ENCODE measurements at regions not wholly inside any gene's neighbourhood (a gene's known extent, or its start where the extent isn't known, plus 50 kb on each side); places are given as distances from the start of the nearest gene placed in this dataset.

GRCh38 chr2:12207491-12207890, 461.1 kb downstream of the LPIN1 start:
- DNase-seq (ENCODE audit: low read depth), result no peak

GRCh38 chr2:12210016-12210933, 463.8 kb downstream of the LPIN1 start:
- no peak for DNase-seq (ENCODE audit: low read depth)

- no peak for DNase-seq (ENCODE audit: low read depth)
Measured at GRCh38 chr2:12211326-12212175, 465.1 kb downstream of the LPIN1 start.

GRCh38 chr2:12212841-12213597, 466.6 kb downstream of the LPIN1 start:
- no peak for DNase-seq (ENCODE audit: low read depth)

GRCh38 chr2:12217175-12217574, 470.7 kb downstream of the LPIN1 start:
- DNase-seq (ENCODE audit: low read depth), result no peak

GRCh38 chr2:12219761-12220160, 473.3 kb downstream of the LPIN1 start:
- DNase-seq (ENCODE audit: low read depth), result no peak

GRCh38 chr2:12221584-12221983, 475.2 kb downstream of the LPIN1 start:
- no peak for DNase-seq (ENCODE audit: low read depth)

- no peak for DNase-seq (ENCODE audit: low read depth)
Measured at GRCh38 chr2:12222554-12222953, 476.1 kb downstream of the LPIN1 start.

GRCh38 chr2:12223732-12224131, 477.3 kb downstream of the LPIN1 start:
- DNase-seq (ENCODE audit: low read depth), result no peak

- no peak for DNase-seq (ENCODE audit: low read depth)
Measured at GRCh38 chr2:12226653-12227052, 480.2 kb downstream of the LPIN1 start.

GRCh38 chr2:12227941-12228608, 481.6 kb downstream of the LPIN1 start:
- DNase-seq (ENCODE audit: low read depth), result no peak

- DNase-seq (ENCODE audit: low read depth), result no peak
Measured at GRCh38 chr2:12231288-12231687, 484.9 kb downstream of the LPIN1 start.

- no peak for DNase-seq (ENCODE audit: low read depth)
Measured at GRCh38 chr2:12232876-12233275, 483.9 kb upstream of the TRIB2 start.

- DNase-seq (ENCODE audit: low read depth), result no peak
Measured at GRCh38 chr2:12236136-12236844, 480.4 kb upstream of the TRIB2 start.

- DNase-seq (ENCODE audit: low read depth), result no peak
Measured at GRCh38 chr2:12240206-12240605, 476.5 kb upstream of the TRIB2 start.

- DNase-seq (ENCODE audit: low read depth), result no peak
Measured at GRCh38 chr2:12243381-12243780, 473.4 kb upstream of the TRIB2 start.

GRCh38 chr2:12244070-12244469, 472.7 kb upstream of the TRIB2 start:
- DNase-seq (ENCODE audit: low read depth), result no peak

- no peak for DNase-seq (ENCODE audit: low read depth)
Measured at GRCh38 chr2:12251121-12251520, 465.6 kb upstream of the TRIB2 start.

GRCh38 chr2:12251749-12252148, 465.0 kb upstream of the TRIB2 start:
- DNase-seq (ENCODE audit: low read depth), result no peak

- DNase-seq (ENCODE audit: low read depth), result no peak
Measured at GRCh38 chr2:12253167-12253778, 463.5 kb upstream of the TRIB2 start.
